Adrenal gland (tissue), 9 donors: ENCODE measurements at regions not wholly inside any gene's neighbourhood (a gene's known extent, or its start where the extent isn't known, plus 50 kb on each side); places are given as distances from the start of the nearest gene placed in this dataset.
"Not testable (repeated sequence)": the region's sequence is repeated elsewhere in the genome, so short reads cannot be mapped to it uniquely, and the experiment has no call there.

Experiments
- DNase-seq, 7 donors: peaks; one replicate each; pipeline ENCODE4 v3.0.0-alpha.2; 2019 to 2020
- H3K27ac ChIP-seq, 5 donors: fragments of 200-600 bp; sonication (generic) in 4 of 5; 1 replicate in 3 of 5; 2 replicates in 2 of 5; pipeline versions ENCODE4 v1.5.1 to v1.8.0; 2016 to 2020; ENCODE audit warnings: mild to moderate bottlenecking in 1 of 5
- H3K27me3 ChIP-seq: fragments of 200-600 bp; 2 replicates; pipeline ENCODE4 v1.8.0; 2021
- H3K36me3 ChIP-seq, 2 donors: fragments of 200-600 bp; replicated peaks in 1 of 2; 1 replicate in 1 of 2; 2 replicates in 1 of 2; pipeline versions ENCODE4 v1.5.1 to v1.8.0; 2018 to 2022
- H3K4me1 ChIP-seq, 2 donors: fragments of 200-600 bp; replicated peaks in 1 of 2; 1 replicate in 1 of 2; 2 replicates in 1 of 2; pipeline versions ENCODE4 v1.5.1 to v1.8.0; 2018 to 2021
- H3K4me3 ChIP-seq, 4 donors: fragments of 200-600 bp; sonication (generic) in 3 of 4; one replicate each; pipeline ENCODE4 v1.5.1; 2016 to 2018
- H3K9me3 ChIP-seq, 3 donors: fragments of 200-600 bp; sonication (generic) in 1 of 3; replicated peaks in 1 of 3; 1 replicate in 2 of 3; 2 replicates in 1 of 3; pipeline versions ENCODE4 v1.5.1 to v1.8.0; 2016 to 2021
- POLR2A ChIP-seq, 2 donors: fragments of 450-650 bp; IDR thresholded peaks; one replicate each; pipeline ENCODE4 v1.6.1; 2017; ENCODE audit warnings: antibody characterized with exemption in 2 of 2, mild to moderate bottlenecking in 2 of 2, moderate library complexity in 1 of 2
- WGBS, 4 donors: extraction: QIAGEN DNeasy Blood & Tissue Kit in 2 of 4; methylation state at CpG; one replicate each; pipeline versions ENCODE4 v1.1.5 to v1.1.7; 2013 to 2017; 5-methylcytosine and 5-hydroxymethylcytosine counted together
- intact Hi-C, 2 donors: fragments of 100-400 bp; cut with DNase I; formaldehyde crosslinking; loops; one replicate each; pipeline versions ENCODE4 v1.14.1 to v1.15.0; 2022 to 2023
- TF ChIP-seq, protein P1 (sequence below), 6 experiments: fragments of 450-650 bp in 4 of 6; fragments of 200-600 bp in 2 of 6; sonication (generic) in 1 of 6; IDR thresholded peaks; 1 replicate in 5 of 6; 2 replicates in 1 of 6; pipeline versions ENCODE4 v1.5.1 to v1.8.0; 2016 to 2021; ENCODE audit warnings: antibody characterized with exemption in 6 of 6, mild to moderate bottlenecking in 2 of 6, moderate library complexity in 1 of 6
- donor health status: healthy with polysubstance abuse.
- donor health status: Bipolar disorder and iron deficiency.
- donor health status: DM: yes; HTN: yes; CAD: no.
- donor health status: DM: no; HTN: no; CAD: no.
- donor health status: DM: no; HTN: no; CAD: no.

GRCh38 chr2:200110381-200110780 lies 155.0 kb downstream of the MAIP1 start:
- no peak overlapping the region for H3K27ac ChIP-seq
- no peaks in the 10 kb centered on the region for H3K27me3 ChIP-seq
- no peaks in the 10 kb centered on the region for H3K9me3 ChIP-seq
- no peaks in the 10 kb centered on the region for H3K36me3 ChIP-seq
- no peak for DNase-seq
- H3K4me1 ChIP-seq = no peaks in the 10 kb centered on the region
- intact Hi-C loops = no loop called here
- TF ChIP-seq, protein P1, sequence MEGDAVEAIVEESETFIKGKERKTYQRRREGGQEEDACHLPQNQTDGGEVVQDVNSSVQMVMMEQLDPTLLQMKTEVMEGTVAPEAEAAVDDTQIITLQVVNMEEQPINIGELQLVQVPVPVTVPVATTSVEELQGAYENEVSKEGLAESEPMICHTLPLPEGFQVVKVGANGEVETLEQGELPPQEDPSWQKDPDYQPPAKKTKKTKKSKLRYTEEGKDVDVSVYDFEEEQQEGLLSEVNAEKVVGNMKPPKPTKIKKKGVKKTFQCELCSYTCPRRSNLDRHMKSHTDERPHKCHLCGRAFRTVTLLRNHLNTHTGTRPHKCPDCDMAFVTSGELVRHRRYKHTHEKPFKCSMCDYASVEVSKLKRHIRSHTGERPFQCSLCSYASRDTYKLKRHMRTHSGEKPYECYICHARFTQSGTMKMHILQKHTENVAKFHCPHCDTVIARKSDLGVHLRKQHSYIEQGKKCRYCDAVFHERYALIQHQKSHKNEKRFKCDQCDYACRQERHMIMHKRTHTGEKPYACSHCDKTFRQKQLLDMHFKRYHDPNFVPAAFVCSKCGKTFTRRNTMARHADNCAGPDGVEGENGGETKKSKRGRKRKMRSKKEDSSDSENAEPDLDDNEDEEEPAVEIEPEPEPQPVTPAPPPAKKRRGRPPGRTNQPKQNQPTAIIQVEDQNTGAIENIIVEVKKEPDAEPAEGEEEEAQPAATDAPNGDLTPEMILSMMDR (IDR thresholded peaks at IDR 0.05) = no peak
- TF ChIP-seq POLR2A (IDR thresholded peaks at IDR 0.05) = no peak
- H3K4me3 ChIP-seq = no peak overlapping the region

DNA sequence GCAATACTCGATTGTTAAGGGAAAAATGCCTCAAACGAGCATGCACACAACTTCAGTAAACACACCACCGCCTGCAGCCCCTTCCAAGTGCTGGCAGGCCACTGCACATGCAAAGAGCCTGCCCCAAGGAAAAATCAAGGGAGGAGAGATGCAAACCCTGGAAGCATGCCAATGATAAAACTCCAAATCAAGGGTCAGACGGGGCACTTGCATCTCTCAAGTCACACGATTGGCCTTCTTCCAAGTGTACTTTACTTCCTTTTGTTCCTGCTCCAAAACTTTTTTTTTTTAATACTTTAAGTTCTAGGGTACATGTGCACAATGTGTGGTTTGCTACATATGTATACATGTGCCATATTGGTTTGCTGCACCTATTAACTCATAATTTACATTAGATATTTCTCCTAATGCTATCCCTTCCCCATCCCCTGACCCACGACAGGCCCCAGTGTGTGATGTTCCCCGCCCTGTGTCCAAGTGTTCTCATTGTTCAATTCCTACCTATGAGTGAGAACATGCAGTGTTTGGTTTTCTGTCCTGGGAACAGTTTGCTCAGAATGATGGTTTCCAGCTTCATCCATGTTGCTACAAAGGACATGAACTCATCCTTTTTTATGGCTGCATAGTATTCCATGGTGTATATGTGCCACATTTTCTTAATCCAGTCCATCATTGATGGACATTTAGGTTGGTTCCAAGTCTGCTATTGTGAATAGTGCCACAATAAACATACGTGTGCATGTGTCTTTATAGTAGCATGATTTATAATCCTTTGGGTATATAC lies 157.8 kb downstream of the MAIP1 start:
- H3K36me3 ChIP-seq, DNase-seq, H3K9me3 ChIP-seq, H3K4me1 ChIP-seq, H3K27ac ChIP-seq, H3K27me3 ChIP-seq, H3K4me3 ChIP-seq, intact Hi-C loops: not testable (repeated sequence)
- 55 to 67% (median 57%) methylated on average over 8 of the region's 8 CpGs for WGBS, 4 donors

- no peaks in the 10 kb centered on the region for H3K4me1 ChIP-seq
- H3K36me3 ChIP-seq = no peaks in the 10 kb centered on the region
- H3K27me3 ChIP-seq = no peaks in the 10 kb centered on the region
- no peak overlapping the region for H3K27ac ChIP-seq
- 66 to 71% (median 70%) methylated on average over 2 of the region's 2 CpGs for WGBS, 4 donors
- H3K9me3 ChIP-seq = no peaks in the 10 kb centered on the region
- intact Hi-C loops = no loop called here
- TF ChIP-seq, protein P1 (IDR thresholded peaks at IDR 0.05) = no peak
- no peak for TF ChIP-seq POLR2A (IDR thresholded peaks at IDR 0.05)
- DNase-seq = no peak
- no peak overlapping the region for H3K4me3 ChIP-seq
Measured at GRCh38 chr2:200119236-200119635, 163.9 kb downstream of the MAIP1 start.

GRCh38 chr2:200121931-200122330 lies 166.5 kb downstream of the MAIP1 start:
- H3K4me1 ChIP-seq = no peaks in the 10 kb centered on the region
- TF ChIP-seq POLR2A (IDR thresholded peaks at IDR 0.05) = no peak
- TF ChIP-seq, protein P1 (IDR thresholded peaks at IDR 0.05) = no peak
- no peaks in the 10 kb centered on the region for H3K9me3 ChIP-seq
- H3K4me3 ChIP-seq = no peak overlapping the region
- DNase-seq = no peak
- intact Hi-C loops = no loop called here
- no peak overlapping the region for H3K27ac ChIP-seq
- no peaks in the 10 kb centered on the region for H3K36me3 ChIP-seq
- H3K27me3 ChIP-seq = no peaks in the 10 kb centered on the region

GRCh38 chr2:200122683-200123082 lies 167.3 kb downstream of the MAIP1 start:
- TF ChIP-seq, protein P1 (IDR thresholded peaks at IDR 0.05) = no peak
- TF ChIP-seq POLR2A (IDR thresholded peaks at IDR 0.05) = no peak
- no peaks in the 10 kb centered on the region for H3K36me3 ChIP-seq
- no peaks in the 10 kb centered on the region for H3K27me3 ChIP-seq
- intact Hi-C loops = no loop called here
- H3K4me3 ChIP-seq = no peak overlapping the region
- H3K27ac ChIP-seq = no peak overlapping the region
- no peaks in the 10 kb centered on the region for H3K4me1 ChIP-seq
- H3K9me3 ChIP-seq = no peaks in the 10 kb centered on the region
- DNase-seq = no peak

- H3K4me1 ChIP-seq, DNase-seq, H3K27ac ChIP-seq, H3K9me3 ChIP-seq, H3K4me3 ChIP-seq, H3K36me3 ChIP-seq, H3K27me3 ChIP-seq, intact Hi-C loops: not testable (repeated sequence)
- 81 to 90% (median 84%) methylated on average over 9 to 10 of the region's 10 CpGs for WGBS, 4 donors
Measured at GRCh38 chr2:200124665-200125368, 169.4 kb downstream of the MAIP1 start.
